NCI-H2107 treated with DMSO at 0.1 percent for 48 hours (cell line): ENCODE measurements at regions not wholly inside any gene's neighbourhood (a gene's known extent, or its start where the extent isn't known, plus 50 kb on each side); places are given as distances from the start of the nearest gene placed in this dataset.
"Not testable (repeated sequence)": the region's sequence is repeated elsewhere in the genome, so short reads cannot be mapped to it uniquely, and the experiment has no call there.

Experiments used
- DNase-seq: peaks from one replicate; lab custom pipeline; 2025; ENCODE audit not compliant: unreplicated experiment; lab: John Stamatoyannopoulos, UW

GRCh38 chr7:131808156-131808555 lies 251.7 kb upstream of the PODXL start:
- not testable (repeated sequence) for DNase-seq

GRCh38 chr7:131803816-131804215 lies 247.4 kb upstream of the PODXL start:
- DNase-seq = no peak

DNA sequence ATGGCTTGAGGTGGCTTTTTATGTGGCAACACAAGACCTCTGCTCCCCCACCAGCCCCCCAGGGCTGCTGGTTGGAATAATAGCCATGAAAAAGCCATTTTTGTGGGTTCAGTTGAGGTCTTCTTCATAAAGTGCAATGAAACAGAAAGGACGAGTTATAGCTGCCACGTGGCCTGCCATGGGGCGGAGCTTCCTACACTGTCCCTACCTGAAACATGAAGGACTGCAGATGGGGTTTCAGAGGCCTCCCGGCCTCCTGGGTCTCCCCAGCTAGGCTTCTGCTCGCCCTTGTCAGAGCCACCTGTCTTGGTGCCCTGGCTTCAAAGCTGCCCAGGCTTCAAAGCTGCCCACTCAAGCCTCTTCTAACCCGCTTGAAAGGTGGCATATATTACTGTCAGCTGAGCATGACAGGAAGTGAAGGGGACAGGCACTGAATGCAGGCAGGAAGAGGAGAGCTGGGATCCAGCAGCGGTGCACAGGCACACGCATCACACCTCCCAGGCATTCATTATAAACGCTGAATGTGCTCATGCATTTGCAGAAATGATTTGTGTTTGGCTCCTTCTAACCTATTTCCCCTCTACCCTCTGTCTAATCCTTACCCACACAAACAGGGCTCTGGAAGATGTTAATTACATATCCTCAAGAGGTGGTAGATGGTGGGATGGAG lies 245.9 kb upstream of the PODXL start:
- DNase-seq = no peak

GRCh38 chr7:131800531-131800930 lies 244.1 kb upstream of the PODXL start:
- DNase-seq = no peak

- no peak for DNase-seq
These were observed 243.6 kb upstream of the PODXL start for GRCh38 chr7:131800008-131800407.

- no peak for DNase-seq
These were observed 241.4 kb upstream of the PODXL start for GRCh38 chr7:131797841-131798240.

GRCh38 chr7:131795400-131795799 lies 239.0 kb upstream of the PODXL start:
- no peak for DNase-seq

DNA sequence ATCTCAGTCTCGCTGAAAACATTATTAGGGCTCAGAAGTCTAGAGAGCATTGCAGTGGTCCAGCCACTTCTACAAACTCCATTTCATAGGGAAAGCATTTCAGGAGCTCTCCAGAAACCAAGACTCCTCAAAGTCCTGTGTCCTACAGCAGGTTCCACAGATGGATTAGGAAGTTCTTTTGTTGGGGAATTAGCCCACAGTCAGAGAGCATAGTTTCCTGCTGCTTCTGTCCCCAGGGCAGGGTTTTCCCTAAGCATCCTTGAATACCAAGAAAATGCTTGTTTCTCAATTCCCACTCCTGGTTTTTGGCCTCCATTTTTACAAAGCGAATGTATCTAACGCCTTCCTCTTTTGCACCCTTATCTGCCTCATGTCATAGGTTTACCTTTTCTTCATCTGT lies 235.9 kb upstream of the PODXL start:
- no peak for DNase-seq

DNA sequence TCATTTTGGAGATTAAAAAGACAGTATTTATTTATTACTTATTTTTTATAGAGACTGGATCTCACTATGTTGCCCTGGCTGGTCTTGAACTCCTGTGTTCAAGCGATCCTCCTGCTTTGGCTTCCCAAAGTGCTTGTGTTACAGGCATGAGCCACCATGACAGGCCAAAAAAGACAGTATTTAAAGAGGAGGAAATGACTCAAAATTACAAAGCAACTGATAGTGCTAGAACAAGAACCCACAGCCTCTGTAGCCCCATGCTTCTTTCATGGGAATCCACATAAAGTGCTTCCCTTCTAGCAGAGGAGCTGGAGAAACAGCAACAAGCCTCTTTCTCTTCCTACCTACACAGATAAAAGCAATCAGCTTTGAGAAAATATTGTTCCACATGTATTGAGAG lies 230.7 kb upstream of the PODXL start:
- no peak for DNase-seq

- DNase-seq = no peak
These were observed 229.8 kb upstream of the PODXL start for GRCh38 chr7:131786204-131786603.

DNA sequence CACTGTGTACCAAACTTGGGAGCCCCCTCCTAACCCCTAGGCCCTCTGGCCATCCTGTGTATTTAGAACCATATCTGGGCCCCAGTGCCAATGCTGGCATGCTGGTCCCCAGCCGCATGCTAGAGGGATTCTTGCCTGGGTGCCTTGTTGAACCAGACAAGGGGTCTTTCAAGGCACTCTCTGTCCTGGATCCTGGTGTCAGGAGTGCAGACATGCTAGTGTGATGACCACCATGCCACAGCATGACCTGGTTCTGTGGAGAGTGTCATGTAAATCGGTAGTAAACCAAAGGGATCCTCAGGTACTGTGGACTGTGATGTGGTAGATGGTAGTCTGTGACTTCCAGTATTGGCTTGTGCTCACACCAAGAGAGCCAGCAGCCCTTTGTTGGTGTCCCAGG lies 222.2 kb upstream of the PODXL start:
- DNase-seq = no peak

DNA sequence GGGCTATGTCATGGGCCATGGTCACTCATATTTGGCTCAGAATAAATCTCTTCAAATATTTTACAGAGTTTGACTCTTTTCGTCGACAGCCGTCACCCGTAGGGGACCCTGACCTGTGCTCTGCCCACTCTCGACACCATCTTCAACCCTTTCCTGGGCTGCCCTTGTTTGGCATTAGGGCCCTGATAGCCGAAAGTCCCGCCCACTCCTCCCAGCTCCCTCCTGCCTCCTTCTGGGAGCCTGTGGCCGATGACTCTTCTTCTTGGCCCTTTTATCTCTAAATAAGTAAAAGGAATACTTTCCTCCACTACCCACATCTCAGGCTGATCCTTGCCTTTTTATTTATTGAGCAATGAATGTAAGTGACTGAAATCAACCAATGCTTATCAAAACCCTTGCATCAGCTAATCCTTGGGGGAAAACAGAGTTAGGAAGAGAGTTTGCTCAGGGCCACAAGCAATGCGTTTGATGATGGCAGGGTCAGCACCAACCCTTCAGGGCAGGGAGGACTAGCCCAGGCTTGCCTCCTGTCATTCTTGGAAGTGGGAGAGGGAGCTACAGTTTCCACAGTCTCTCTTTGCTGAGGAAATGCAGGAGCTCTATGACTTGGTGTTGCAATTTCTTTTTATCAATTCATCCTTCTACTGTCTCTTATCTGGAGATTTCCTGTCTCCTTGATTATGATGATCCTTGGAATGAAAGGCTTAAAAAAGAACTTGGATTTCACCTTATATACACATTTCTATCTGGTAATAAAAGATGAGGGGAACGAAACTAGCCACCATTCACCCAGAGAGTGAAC lies 218.2 kb upstream of the PODXL start:
- no peak for DNase-seq

GRCh38 chr7:131773413-131773812 lies 217.0 kb upstream of the PODXL start:
- no peak for DNase-seq

DNA sequence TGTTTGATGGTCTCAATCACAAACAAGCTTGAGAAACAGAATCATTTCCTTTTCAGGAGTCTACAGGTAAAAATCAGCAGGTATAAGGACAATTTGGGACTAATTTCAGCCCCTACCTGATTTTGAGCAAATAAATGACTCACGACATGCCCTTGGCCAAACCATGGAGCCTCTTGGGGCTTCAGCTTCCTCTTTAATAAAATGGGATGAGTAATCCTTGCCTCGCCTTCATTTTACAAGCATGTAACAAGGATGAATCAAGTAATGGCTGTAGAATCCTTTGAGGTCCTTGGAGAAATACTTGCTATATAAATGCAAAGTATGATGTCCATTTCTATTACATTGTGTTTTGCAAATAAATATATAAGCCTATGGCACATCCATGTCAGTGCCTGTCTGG lies 212.8 kb upstream of the PODXL start:
- DNase-seq = no peak

DNA sequence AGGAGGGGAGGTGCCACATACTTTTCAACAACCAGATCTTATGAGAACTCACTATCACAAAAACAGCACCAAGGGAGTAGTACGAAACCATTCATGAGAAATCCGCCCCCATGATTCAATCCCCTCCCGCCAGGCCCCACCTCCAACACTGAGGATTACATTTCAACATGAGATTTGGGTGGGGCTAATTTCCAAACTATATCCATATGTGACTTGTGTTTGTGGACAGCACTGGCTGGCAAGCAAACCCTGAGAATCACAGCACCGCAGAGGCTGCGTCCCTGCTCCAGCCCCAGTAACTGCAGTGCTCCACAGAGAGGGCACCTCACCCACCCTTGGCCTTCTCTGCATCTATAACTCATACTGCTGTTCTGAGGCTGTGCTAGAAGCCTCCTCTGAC lies 211.2 kb upstream of the PODXL start:
- DNase-seq = no peak

DNA sequence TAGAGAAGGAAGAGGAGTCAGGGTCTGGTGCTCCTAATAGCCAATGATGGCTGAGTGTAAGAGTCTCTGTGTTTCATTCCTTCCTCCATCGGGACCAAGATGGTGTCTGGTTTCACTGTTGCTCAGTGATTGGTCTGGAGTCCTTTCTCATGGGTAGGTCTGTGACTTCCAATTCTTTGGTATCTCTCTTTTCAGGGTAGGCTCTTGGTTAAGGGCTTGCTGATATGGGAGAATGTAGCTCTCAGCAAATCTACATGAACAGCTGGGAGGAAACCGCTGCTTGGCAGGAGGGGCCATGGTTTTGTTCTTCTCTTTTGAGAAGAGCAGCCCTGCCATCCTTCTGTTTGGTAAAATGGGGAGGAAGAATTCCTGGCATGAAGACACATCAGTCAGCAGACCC lies 209.1 kb upstream of the PODXL start:
- no peak for DNase-seq

DNA sequence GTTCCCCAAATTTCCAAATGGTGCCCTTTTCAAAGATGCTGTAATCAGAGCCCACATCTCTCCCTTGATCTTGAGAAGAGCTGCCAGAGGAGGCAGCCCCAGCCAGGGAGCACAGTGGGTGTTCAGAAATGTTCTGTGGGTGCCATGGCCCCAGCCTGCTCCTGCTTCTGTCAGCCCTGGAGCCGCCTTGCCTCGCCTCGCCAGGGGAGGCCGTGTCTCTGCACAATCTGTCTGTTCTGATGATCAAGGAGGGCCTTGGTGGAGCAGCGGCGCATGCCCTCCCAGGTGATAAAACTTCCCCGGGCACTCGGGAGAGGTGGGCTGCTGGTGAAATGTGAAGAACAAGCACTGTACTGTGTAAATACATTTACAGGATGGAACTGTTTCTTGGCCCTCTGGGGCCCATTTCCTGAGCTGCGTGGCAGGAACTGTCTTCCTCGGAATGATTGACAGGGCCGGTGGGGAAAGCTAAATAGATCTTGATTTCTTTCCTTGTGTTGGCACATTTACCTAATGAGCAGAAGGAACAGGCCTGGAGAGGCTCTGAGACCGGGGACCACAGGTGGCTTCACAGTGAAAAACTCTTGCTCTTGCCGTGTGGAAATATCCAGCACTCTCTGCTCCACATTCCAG lies 207.8 kb upstream of the PODXL start:
- DNase-seq = no peak

- DNase-seq = no peak
These were observed 206.3 kb upstream of the PODXL start for GRCh38 chr7:131762753-131763152.

DNA sequence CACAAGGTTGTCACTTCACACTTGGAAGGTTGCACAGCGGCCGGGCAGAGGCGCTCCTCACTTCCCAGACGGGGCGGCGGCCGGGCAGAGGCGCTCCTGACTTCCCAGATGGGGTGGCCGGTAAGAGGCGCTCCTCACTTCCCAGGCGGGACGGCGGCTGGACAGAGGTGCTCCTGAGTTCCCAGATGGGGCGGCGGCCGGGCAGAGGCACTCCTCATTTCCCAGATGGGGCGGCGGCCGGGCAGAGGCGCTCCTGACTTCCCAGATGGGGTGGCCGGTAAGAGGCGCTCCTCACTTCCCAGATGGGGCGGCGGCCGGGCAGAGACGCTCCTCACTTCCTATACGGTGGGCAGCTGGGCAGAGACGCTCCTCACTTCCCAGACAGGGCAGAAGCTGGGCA lies 199.4 kb upstream of the PODXL start:
- DNase-seq = not testable (repeated sequence)

GRCh38 chr7:131753620-131754222 lies 197.3 kb upstream of the PODXL start:
- no peak for DNase-seq

DNA sequence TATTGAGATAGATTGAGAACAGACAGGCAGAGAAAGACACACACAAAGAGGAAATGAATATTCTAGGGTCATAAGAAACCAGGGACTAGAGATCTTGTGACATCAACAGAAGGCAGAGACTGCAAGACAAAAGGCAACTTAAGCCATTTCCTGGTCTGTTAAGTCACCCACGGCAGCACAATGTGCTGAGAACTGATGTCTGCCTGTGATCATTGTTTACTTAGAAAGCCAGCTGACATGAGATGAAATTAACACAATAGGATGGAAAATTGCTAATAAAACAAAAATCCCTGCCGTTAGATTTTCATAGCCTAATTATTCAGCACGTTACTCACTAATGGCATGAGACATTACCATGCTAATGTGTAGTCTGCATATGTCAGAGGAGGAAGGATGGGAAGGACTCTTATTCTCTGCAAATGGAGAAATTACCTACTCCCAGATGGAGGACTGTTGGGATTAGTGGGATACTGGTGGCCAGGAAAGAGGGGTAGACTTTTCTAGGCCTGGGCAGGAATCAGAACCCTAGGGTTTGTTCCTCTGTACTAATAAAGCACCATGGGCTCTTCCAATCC lies 191.3 kb upstream of the PODXL start:
- no peak for DNase-seq
